Caco-2 (cell line): ENCODE measurements at regions not wholly inside any gene's neighbourhood (a gene's known extent, or its start where the extent isn't known, plus 50 kb on each side); places are given as distances from the start of the nearest gene placed in this dataset.

ENCODE experiments used
- BruUV-seq: library from RNA; stranded (reverse); fragments of 400-500 nt; replicated peaks from 2 replicates; lab custom pipeline; 2021; lab: Mats Ljungman, UMichigan
- CTCF ChIA-PET: fragments of 300-600 bp; sonication (Branson Sonifier 250); formaldehyde crosslinking; loops from one replicate; lab custom pipeline; 2022; ENCODE audit warnings: antibody characterized with exemption; lab: Charles Lee
- POLR2A ChIA-PET: fragments of 300-600 bp; sonication (Branson Sonifier 250); formaldehyde crosslinking; loops from one replicate; lab custom pipeline; 2022; ENCODE audit warnings: antibody characterized with exemption; lab: Charles Lee
- DNase-seq, 2 experiments: peaks; one replicate each; pipeline versions ENCODE4 v3.0.0 to v3.0.0-alpha.2; 2020 to 2022
- H3K27me3 ChIP-seq: replicated peaks from 2 replicates; pipeline ENCODE4 v1.6.0; 2011; ENCODE audit warnings: low read length; ENCODE audit not compliant: control insufficient read depth, insufficient read depth
- H3K36me3 ChIP-seq: 2 replicates; pipeline ENCODE4 v1.5.1; 2011; ENCODE audit warnings: low read length; ENCODE audit not compliant: control insufficient read depth, insufficient read depth
- H3K4me1 ChIP-seq: fragments of 250-450 bp; sonication (Bioruptor Pico); 2 replicates; pipeline ENCODE4 v1.5.1; 2020; ENCODE audit warnings: mild to moderate bottlenecking
- H3K4me3 ChIP-seq: 2 replicates; pipeline ENCODE4 v1.5.1; 2011; ENCODE audit warnings: low read depth, mild to moderate bottlenecking, control low read depth, low read length
- H3K9me3 ChIP-seq: fragments of 250-450 bp; sonication (Bioruptor Pico); 2 replicates; pipeline ENCODE4 v1.5.1; 2020; ENCODE audit warnings: mild to moderate bottlenecking, moderate library complexity
- H3K27ac Mint-ChIP-seq: one replicate; pipeline ENCODE4 v1.8.0; 2022; ENCODE audit warnings: mixed read lengths; ENCODE audit not compliant: unreplicated experiment
- H3K27me3 Mint-ChIP-seq: one replicate; pipeline ENCODE4 v1.8.0; 2022; ENCODE audit warnings: mixed read lengths; ENCODE audit not compliant: insufficient read depth, unreplicated experiment
- H3K36me3 Mint-ChIP-seq: one replicate; pipeline ENCODE4 v1.8.0; 2022; ENCODE audit warnings: mild to moderate bottlenecking, mixed read lengths; ENCODE audit not compliant: insufficient read depth, unreplicated experiment
- H3K4me1 Mint-ChIP-seq: one replicate; pipeline ENCODE4 v1.8.0; 2022; ENCODE audit warnings: low read depth, mixed read lengths; ENCODE audit not compliant: unreplicated experiment
- H3K4me3 Mint-ChIP-seq: one replicate; pipeline ENCODE4 v1.8.0; 2022; ENCODE audit warnings: mild to moderate bottlenecking, moderate library complexity, mixed read lengths; ENCODE audit not compliant: unreplicated experiment
- H3K9me3 Mint-ChIP-seq: one replicate; pipeline ENCODE4 v1.8.0; 2022; ENCODE audit warnings: mixed read lengths; ENCODE audit not compliant: unreplicated experiment
- CTCF ChIP-seq, 2 experiments: fragments of 200-600 bp in 1 of 2; IDR thresholded peaks; 1 replicate in 1 of 2; 2 replicates in 1 of 2; pipeline versions ENCODE4 v1.5.1 to v1.8.0; 2011 to 2022; ENCODE audit warnings: antibody characterized with exemption in 1 of 2, control low read depth in 1 of 2, inconsistent platforms in 1 of 2, low read depth in 1 of 2, low read length in 1 of 2, mild to moderate bottlenecking in 1 of 2, moderate library complexity in 1 of 2; ENCODE audit not compliant: insufficient read depth in 1 of 2, severe bottlenecking in 1 of 2, unreplicated experiment in 1 of 2
- intact Hi-C: fragments of 100-400 bp; cut with micrococcal nuclease; formaldehyde crosslinking; loops from one replicate; pipeline ENCODE4 v1.10.0; 2022; ENCODE audit not compliant: unreplicated experiment

GRCh38 chr2:17257189-17257909 is 260.9 kb downstream of the RAD51AP2 start:
- Mint-ChIP-seq H3K27ac (no peak overlapping the region), H3K36me3 (no peaks in the 10 kb centered on the region), H3K4me3 (no peak overlapping the region), H3K9me3 (no peaks in the 10 kb centered on the region), H3K4me1 (no peaks in the 10 kb centered on the region), H3K27me3 (peaks cover 15% of the 10 kb centered on the region)
- ChIA-PET POLR2A (no interaction called here), CTCF (no interaction called here)
- BruUV-seq: no TSS peak
- no peaks in the 10 kb centered on the region for H3K36me3 ChIP-seq
- no peaks in the 10 kb centered on the region for H3K9me3 ChIP-seq
- no peak for DNase-seq
- no peaks in the 10 kb centered on the region for H3K27me3 ChIP-seq
- no peak overlapping the region for H3K4me3 ChIP-seq
- no peak for TF ChIP-seq CTCF (IDR thresholded peaks at IDR 0.05; ENCODE audit: insufficient read depth in 1 of 2, low read depth in 1 of 2, low read length in 1 of 2, severe bottlenecking in 1 of 2, unreplicated experiment in 1 of 2)
- intact Hi-C loops: no loop called here
- H3K4me1 ChIP-seq: no peaks in the 10 kb centered on the region

GRCh38 chr2:17255071-17255470 is 263.2 kb downstream of the RAD51AP2 start:
- Mint-ChIP-seq H3K4me3 (no peak overlapping the region), H3K4me1 (no peaks in the 10 kb centered on the region), H3K9me3 (no peaks in the 10 kb centered on the region), H3K27me3 (peaks cover 19% of the 10 kb centered on the region), H3K27ac (no peak overlapping the region), H3K36me3 (no peaks in the 10 kb centered on the region)
- no peak overlapping the region for H3K4me3 ChIP-seq
- H3K4me1 ChIP-seq: no peaks in the 10 kb centered on the region
- no peak for TF ChIP-seq CTCF (IDR thresholded peaks at IDR 0.05; ENCODE audit: insufficient read depth in 1 of 2, low read depth in 1 of 2, low read length in 1 of 2, severe bottlenecking in 1 of 2, unreplicated experiment in 1 of 2)
- intact Hi-C loops: no loop called here
- peaks cover 2% of the 10 kb centered on the region for H3K27me3 ChIP-seq
- ChIA-PET POLR2A (no interaction called here), CTCF (no interaction called here)
- no peaks in the 10 kb centered on the region for H3K9me3 ChIP-seq
- BruUV-seq: no TSS peak
- DNase-seq: no peak
- no peaks in the 10 kb centered on the region for H3K36me3 ChIP-seq

GRCh38 chr2:17254421-17254820 is 263.8 kb downstream of the RAD51AP2 start:
- POLR2A ChIA-PET: no interaction called here

More at GRCh38 chr2:17254421-17254820, 263.8 kb downstream of the RAD51AP2 start:
- CTCF ChIA-PET: no interaction called here
- intact Hi-C loops: no loop called here
- Mint-ChIP-seq H3K27ac (no peak overlapping the region), H3K27me3 (peaks cover 19% of the 10 kb centered on the region), H3K9me3 (no peaks in the 10 kb centered on the region), H3K36me3 (no peaks in the 10 kb centered on the region), H3K4me3 (no peak overlapping the region), H3K4me1 (no peaks in the 10 kb centered on the region)
- Histone ChIP-seq H3K4me1 (no peaks in the 10 kb centered on the region), H3K36me3 (no peaks in the 10 kb centered on the region), H3K27me3 (peaks cover 2% of the 10 kb centered on the region), H3K4me3 (no peak overlapping the region), H3K9me3 (no peaks in the 10 kb centered on the region)
- no TSS peak for BruUV-seq
- no peak for DNase-seq
- no peak for TF ChIP-seq CTCF (IDR thresholded peaks at IDR 0.05; ENCODE audit: insufficient read depth in 1 of 2, low read depth in 1 of 2, low read length in 1 of 2, severe bottlenecking in 1 of 2, unreplicated experiment in 1 of 2)
